SK-N-SH (cell line): ENCODE measurements at regions not wholly inside any gene's neighbourhood (a gene's known extent, or its start where the extent isn't known, plus 50 kb on each side); places are given as distances from the start of the nearest gene placed in this dataset.

Source experiments
- CTCF ChIA-PET: fragments of 300-600, 350-600 bp; formaldehyde crosslinking; extraction: SDS; loops from one replicate; lab custom pipeline; 2021; lab: Yijun Ruan, JAX
- POLR2A ChIA-PET: fragments of 350-600 bp; sonication (Branson Sonifier 250); formaldehyde crosslinking; extraction: SDS; loops from one replicate; lab custom pipeline; 2020; ENCODE audit warnings: antibody characterized with exemption, inconsistent platforms; lab: Yijun Ruan, JAX
- DNase-seq: peaks from one replicate; pipeline ENCODE4 v3.0.0; 2012
- H2AFZ ChIP-seq: fragments of 200-600 bp; sonication (generic); 2 replicates; pipeline ENCODE4 v1.8.1; 2016; ENCODE audit warnings: antibody characterized with exemption, mild to moderate bottlenecking, low read depth
- H3F3A ChIP-seq: fragments of 200-600 bp; sonication (generic); replicated peaks from 2 replicates; pipeline ENCODE3; 2016; ENCODE audit warnings: antibody characterized with exemption, mild to moderate bottlenecking; ENCODE audit not compliant: insufficient read depth
- H3K27ac ChIP-seq, 2 experiments: fragments of 200-500 bp in 1 of 2; fragments of 200-600 bp in 1 of 2; sonication (Bioruptor generic) in 1 of 2; sonication (generic), shearing (Covaris generic) in 1 of 2; 2 replicates each; pipeline versions ENCODE4 v1.5.1 to v1.6.1; 2014 to 2016; ENCODE audit warnings: low read depth in 2 of 2, inconsistent platforms in 1 of 2, low read length in 1 of 2, mild to moderate bottlenecking in 1 of 2, mixed read lengths in 1 of 2
- H3K27me3 ChIP-seq: fragments of 200-600 bp; sonication (generic), shearing (Covaris generic); 2 replicates; pipeline ENCODE4 v1.6.1; 2016; ENCODE audit warnings: mixed run types; ENCODE audit not compliant: insufficient read depth
- H3K36me3 ChIP-seq, 2 experiments: fragments of 200-500 bp in 1 of 2; fragments of 200-600 bp in 1 of 2; sonication (Bioruptor generic) in 1 of 2; sonication (generic) in 1 of 2; replicated peaks in 1 of 2; 2 replicates each; pipeline versions ENCODE3 to v1.5.1; 2014 to 2016; ENCODE audit warnings: low read length in 1 of 2, mild to moderate bottlenecking in 1 of 2; ENCODE audit not compliant: insufficient read depth in 2 of 2, control insufficient read depth in 1 of 2
- H3K4me1 ChIP-seq, 2 experiments: fragments of 200-500 bp in 1 of 2; fragments of 200-600 bp in 1 of 2; sonication (Bioruptor generic) in 1 of 2; sonication (generic), shearing (Covaris generic) in 1 of 2; 2 replicates each; pipeline versions ENCODE4 v1.5.1 to v1.6.1; 2014 to 2016; ENCODE audit warnings: low read depth in 1 of 2, low read length in 1 of 2, mixed run types in 1 of 2; ENCODE audit not compliant: insufficient read depth in 2 of 2, control insufficient read depth in 1 of 2
- H3K4me2 ChIP-seq: fragments of 200-600 bp; sonication (generic), shearing (Covaris generic); 2 replicates; pipeline ENCODE4 v1.6.1; 2017; ENCODE audit warnings: mixed run types
- H3K4me3 ChIP-seq, 2 experiments: fragments of 200-500 bp in 1 of 2; fragments of 200-600 bp in 1 of 2; sonication (Bioruptor generic) in 1 of 2; sonication (generic), shearing (Covaris generic) in 1 of 2; 2 replicates each; pipeline versions ENCODE4 v1.5.1 to v1.8.1; 2014 to 2016; ENCODE audit warnings: low read depth in 2 of 2, inconsistent platforms in 1 of 2, low read length in 1 of 2, mild to moderate bottlenecking in 1 of 2, mixed read lengths in 1 of 2, moderate library complexity in 1 of 2
- H3K79me2 ChIP-seq: fragments of 200-600 bp; sonication (generic); 2 replicates; pipeline ENCODE4 v1.8.1; 2017; ENCODE audit warnings: mild to moderate bottlenecking; ENCODE audit not compliant: insufficient read depth
- H3K9ac ChIP-seq: fragments of 200-600 bp; sonication (generic); 2 replicates; pipeline ENCODE4 v1.6.1; 2017; ENCODE audit warnings: mixed run types
- H3K9me2 ChIP-seq: fragments of 200-600 bp; sonication (generic); 2 replicates; pipeline ENCODE4 v1.6.1; 2017; ENCODE audit warnings: mixed run types
- H3K9me3 ChIP-seq: fragments of 200-600 bp; sonication (generic); 2 replicates; pipeline ENCODE4 v1.6.1; 2017; ENCODE audit warnings: mixed run types, mild to moderate bottlenecking, moderate library complexity
- H4K20me1 ChIP-seq: fragments of 200-600 bp; sonication (generic); 2 replicates; pipeline ENCODE4 v1.6.1; 2017; ENCODE audit warnings: mild to moderate bottlenecking, mixed run types; ENCODE audit not compliant: insufficient read depth
- CHD2 ChIP-seq: fragments of 150-350 bp; IDR thresholded peaks from 2 replicates; pipeline ENCODE4 v1.6.1; 2018; ENCODE audit warnings: low read length; ENCODE audit not compliant: partially characterized antibody
- ELF1 ChIP-seq: IDR thresholded peaks from 2 replicates; pipeline ENCODE4 v1.4.0; 2012
- EP300 ChIP-seq, 2 experiments: IDR thresholded peaks; 2 replicates each; pipeline versions ENCODE4 v1.4.0 to v1.6.1; 2012; ENCODE audit warnings: borderline replicate concordance in 1 of 2, low read depth in 1 of 2, low read length in 1 of 2
- EZH2phosphoT487 ChIP-seq: fragments of 200-600 bp; sonication (generic); IDR thresholded peaks from 2 replicates; pipeline ENCODE4 v1.6.1; 2017; ENCODE audit warnings: low read depth, mixed run types, mild to moderate bottlenecking, antibody characterized with exemption, moderate library complexity, borderline replicate concordance
- FOSL2 ChIP-seq: IDR thresholded peaks from 2 replicates; pipeline ENCODE4 v1.4.0; 2012; ENCODE audit warnings: low read depth, mild to moderate bottlenecking, moderate library complexity, borderline replicate concordance
- FOXJ3 ChIP-seq: sonication (generic); formaldehyde crosslinking; IDR thresholded peaks from 2 replicates; pipeline ENCODE4 v1.5.1; 2020; ENCODE audit warnings: mild to moderate bottlenecking, missing genetic modification reagents
- FOXM1 ChIP-seq: IDR thresholded peaks from 2 replicates; pipeline ENCODE4 v1.4.0; 2012; ENCODE audit warnings: low read depth, mild to moderate bottlenecking
- GATA2 ChIP-seq: sonication (generic); formaldehyde crosslinking; IDR thresholded peaks from 2 replicates; pipeline ENCODE4 v1.5.0; 2020; ENCODE audit warnings: mild to moderate bottlenecking, missing genetic modification reagents
- JUND ChIP-seq: IDR thresholded peaks from 2 replicates; pipeline ENCODE4 v1.4.0; 2012
- MXI1 ChIP-seq: IDR thresholded peaks from 2 replicates; pipeline ENCODE4 v1.6.1; 2012; ENCODE audit warnings: mild to moderate bottlenecking, low read depth, low read length, improper control_type of control experiment
- POLR2AphosphoS5 ChIP-seq: IDR thresholded peaks from 2 replicates; pipeline ENCODE4 v1.6.1; 2012; ENCODE audit warnings: low read depth, low read length
- RCOR1 ChIP-seq: fragments of 150-350 bp; IDR thresholded peaks from 2 replicates; pipeline ENCODE4 v1.6.1; 2017; ENCODE audit warnings: antibody characterized with exemption, low read length
- RXRA ChIP-seq: IDR thresholded peaks from 2 replicates; pipeline ENCODE4 v1.4.0; 2012; ENCODE audit warnings: low read depth, mild to moderate bottlenecking, borderline replicate concordance
- SIN3A ChIP-seq: IDR thresholded peaks from 2 replicates; pipeline ENCODE4 v1.6.1; 2012; ENCODE audit warnings: low read depth, mild to moderate bottlenecking, low read length, moderate library complexity, borderline replicate concordance
- TAF1 ChIP-seq: IDR thresholded peaks from 2 replicates; pipeline ENCODE4 v1.6.1; 2012; ENCODE audit warnings: low read depth, mild to moderate bottlenecking, low read length, moderate library complexity, borderline replicate concordance
- USF1 ChIP-seq: IDR thresholded peaks from 2 replicates; pipeline ENCODE4 v1.4.0; 2012; ENCODE audit warnings: low read depth, borderline replicate concordance
- USF2 ChIP-seq: fragments of 150-350 bp; IDR thresholded peaks from 2 replicates; pipeline ENCODE4 v1.6.1; 2017; ENCODE audit warnings: antibody characterized with exemption, low read length, low read depth, borderline replicate concordance
- TF ChIP-seq, protein P1 (sequence below): fragments of 150-350 bp; IDR thresholded peaks from 2 replicates; pipeline ENCODE4 v1.6.1; 2016; ENCODE audit warnings: mild to moderate bottlenecking, low read depth, low read length
- TF ChIP-seq, protein P2 (sequence below): fragments of 200-600 bp; sonication (generic); IDR thresholded peaks from 2 replicates; pipeline ENCODE4 v1.6.1; 2017; ENCODE audit warnings: antibody characterized with exemption, mild to moderate bottlenecking, moderate library complexity
- TF ChIP-seq, protein P3 (sequence below): IDR thresholded peaks from 2 replicates; pipeline ENCODE4 v1.6.1; 2012; ENCODE audit warnings: mild to moderate bottlenecking, low read depth, low read length, moderate library complexity

- no peak for DNase-seq
- ChIA-PET POLR2A (no interaction called here), CTCF (no interaction called here)
- Histone ChIP-seq H3K27me3 (no peaks in the 10 kb centered on the region), H4K20me1 (no peaks in the 10 kb centered on the region), H3F3A (no peaks in the 10 kb centered on the region), H2AFZ (no peak overlapping the region), H3K4me1 (no peaks in the 10 kb centered on the region), H3K9ac (no peak overlapping the region), H3K4me3 (no peak overlapping the region), H3K9me3 (no peaks in the 10 kb centered on the region), H3K9me2 (no peaks in the 10 kb centered on the region), H3K79me2 (no peaks in the 10 kb centered on the region), H3K36me3 (no peaks in the 10 kb centered on the region), H3K27ac (no peak overlapping the region), H3K4me2 (no peak overlapping the region)
- TF ChIP-seq EP300 (IDR thresholded peaks at IDR 0.05; ENCODE audit: borderline replicate concordance in 1 of 2, low read depth in 1 of 2, low read length in 1 of 2) = no peak
- no peak for TF ChIP-seq CHD2
- no peak for TF ChIP-seq JUND
- no peak for TF ChIP-seq EZH2phosphoT487
- TF ChIP-seq RXRA = no peak
- no peak for TF ChIP-seq FOXJ3 (CRISPR knock-in tag)
- TF ChIP-seq MXI1 = no peak
- TF ChIP-seq, protein P1, sequence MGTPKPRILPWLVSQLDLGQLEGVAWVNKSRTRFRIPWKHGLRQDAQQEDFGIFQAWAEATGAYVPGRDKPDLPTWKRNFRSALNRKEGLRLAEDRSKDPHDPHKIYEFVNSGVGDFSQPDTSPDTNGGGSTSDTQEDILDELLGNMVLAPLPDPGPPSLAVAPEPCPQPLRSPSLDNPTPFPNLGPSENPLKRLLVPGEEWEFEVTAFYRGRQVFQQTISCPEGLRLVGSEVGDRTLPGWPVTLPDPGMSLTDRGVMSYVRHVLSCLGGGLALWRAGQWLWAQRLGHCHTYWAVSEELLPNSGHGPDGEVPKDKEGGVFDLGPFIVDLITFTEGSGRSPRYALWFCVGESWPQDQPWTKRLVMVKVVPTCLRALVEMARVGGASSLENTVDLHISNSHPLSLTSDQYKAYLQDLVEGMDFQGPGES = no peak
- no peak for TF ChIP-seq SIN3A
- no peak for TF ChIP-seq USF1
- TF ChIP-seq FOSL2 = no peak
- no peak for TF ChIP-seq GATA2 (CRISPR knock-in tag)
- no peak for TF ChIP-seq FOXM1
- TF ChIP-seq, protein P2, sequence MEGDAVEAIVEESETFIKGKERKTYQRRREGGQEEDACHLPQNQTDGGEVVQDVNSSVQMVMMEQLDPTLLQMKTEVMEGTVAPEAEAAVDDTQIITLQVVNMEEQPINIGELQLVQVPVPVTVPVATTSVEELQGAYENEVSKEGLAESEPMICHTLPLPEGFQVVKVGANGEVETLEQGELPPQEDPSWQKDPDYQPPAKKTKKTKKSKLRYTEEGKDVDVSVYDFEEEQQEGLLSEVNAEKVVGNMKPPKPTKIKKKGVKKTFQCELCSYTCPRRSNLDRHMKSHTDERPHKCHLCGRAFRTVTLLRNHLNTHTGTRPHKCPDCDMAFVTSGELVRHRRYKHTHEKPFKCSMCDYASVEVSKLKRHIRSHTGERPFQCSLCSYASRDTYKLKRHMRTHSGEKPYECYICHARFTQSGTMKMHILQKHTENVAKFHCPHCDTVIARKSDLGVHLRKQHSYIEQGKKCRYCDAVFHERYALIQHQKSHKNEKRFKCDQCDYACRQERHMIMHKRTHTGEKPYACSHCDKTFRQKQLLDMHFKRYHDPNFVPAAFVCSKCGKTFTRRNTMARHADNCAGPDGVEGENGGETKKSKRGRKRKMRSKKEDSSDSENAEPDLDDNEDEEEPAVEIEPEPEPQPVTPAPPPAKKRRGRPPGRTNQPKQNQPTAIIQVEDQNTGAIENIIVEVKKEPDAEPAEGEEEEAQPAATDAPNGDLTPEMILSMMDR = no peak
These were observed 217.4 kb downstream of the MANEA start for GRCh38 chr6:95794749-95795148.

GRCh38 chr6:95795927-95796326 lies 218.6 kb downstream of the MANEA start:
- CTCF ChIA-PET = no interaction called here
- Histone ChIP-seq H3K79me2 (no peaks in the 10 kb centered on the region), H3K9ac (no peak overlapping the region), H3K9me3 (no peaks in the 10 kb centered on the region), H4K20me1 (no peaks in the 10 kb centered on the region), H3F3A (no peaks in the 10 kb centered on the region), H3K4me3 (no peak overlapping the region), H3K27ac (no peak overlapping the region), H3K4me1 (no peaks in the 10 kb centered on the region), H2AFZ (no peak overlapping the region), H3K36me3 (no peaks in the 10 kb centered on the region), H3K9me2 (no peaks in the 10 kb centered on the region), H3K4me2 (no peak overlapping the region), H3K27me3 (no peaks in the 10 kb centered on the region)
- POLR2A ChIA-PET = no interaction called here
- DNase-seq = no peak
- TF ChIP-seq GATA2 (CRISPR knock-in tag) = no peak
- TF ChIP-seq POLR2AphosphoS5 = no peak
- TF ChIP-seq, protein P3, sequence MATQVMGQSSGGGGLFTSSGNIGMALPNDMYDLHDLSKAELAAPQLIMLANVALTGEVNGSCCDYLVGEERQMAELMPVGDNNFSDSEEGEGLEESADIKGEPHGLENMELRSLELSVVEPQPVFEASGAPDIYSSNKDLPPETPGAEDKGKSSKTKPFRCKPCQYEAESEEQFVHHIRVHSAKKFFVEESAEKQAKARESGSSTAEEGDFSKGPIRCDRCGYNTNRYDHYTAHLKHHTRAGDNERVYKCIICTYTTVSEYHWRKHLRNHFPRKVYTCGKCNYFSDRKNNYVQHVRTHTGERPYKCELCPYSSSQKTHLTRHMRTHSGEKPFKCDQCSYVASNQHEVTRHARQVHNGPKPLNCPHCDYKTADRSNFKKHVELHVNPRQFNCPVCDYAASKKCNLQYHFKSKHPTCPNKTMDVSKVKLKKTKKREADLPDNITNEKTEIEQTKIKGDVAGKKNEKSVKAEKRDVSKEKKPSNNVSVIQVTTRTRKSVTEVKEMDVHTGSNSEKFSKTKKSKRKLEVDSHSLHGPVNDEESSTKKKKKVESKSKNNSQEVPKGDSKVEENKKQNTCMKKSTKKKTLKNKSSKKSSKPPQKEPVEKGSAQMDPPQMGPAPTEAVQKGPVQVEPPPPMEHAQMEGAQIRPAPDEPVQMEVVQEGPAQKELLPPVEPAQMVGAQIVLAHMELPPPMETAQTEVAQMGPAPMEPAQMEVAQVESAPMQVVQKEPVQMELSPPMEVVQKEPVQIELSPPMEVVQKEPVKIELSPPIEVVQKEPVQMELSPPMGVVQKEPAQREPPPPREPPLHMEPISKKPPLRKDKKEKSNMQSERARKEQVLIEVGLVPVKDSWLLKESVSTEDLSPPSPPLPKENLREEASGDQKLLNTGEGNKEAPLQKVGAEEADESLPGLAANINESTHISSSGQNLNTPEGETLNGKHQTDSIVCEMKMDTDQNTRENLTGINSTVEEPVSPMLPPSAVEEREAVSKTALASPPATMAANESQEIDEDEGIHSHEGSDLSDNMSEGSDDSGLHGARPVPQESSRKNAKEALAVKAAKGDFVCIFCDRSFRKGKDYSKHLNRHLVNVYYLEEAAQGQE = no peak
- no peak for TF ChIP-seq ELF1
- no peak for TF ChIP-seq RXRA
- TF ChIP-seq EZH2phosphoT487 = no peak
- TF ChIP-seq USF1 = no peak
- no peak for TF ChIP-seq TAF1
- TF ChIP-seq RCOR1 = no peak
- no peak for TF ChIP-seq CHD2
- TF ChIP-seq USF2 = no peak
- TF ChIP-seq FOSL2 = no peak
